22Rv1 (cell line): ENCODE measurements at regions not wholly inside any gene's neighbourhood (a gene's known extent, or its start where the extent isn't known, plus 50 kb on each side); places are given as distances from the start of the nearest gene placed in this dataset.

ENCODE experiments used
- ZFX ChIP-seq: fragments of 450-650 bp; IDR thresholded peaks from 2 replicates; pipeline ENCODE4 v1.6.1; 2017; ENCODE audit warnings: antibody characterized with exemption, borderline replicate concordance
- TF ChIP-seq, protein P1 (sequence below): fragments of 450-650 bp; IDR thresholded peaks from 2 replicates; pipeline ENCODE4 v1.5.1; 2017; ENCODE audit warnings: mild to moderate bottlenecking

GRCh38 chr11:20303391-20303965 lies 60.0 kb upstream of the HTATIP2 start:
- TF ChIP-seq, protein P1, sequence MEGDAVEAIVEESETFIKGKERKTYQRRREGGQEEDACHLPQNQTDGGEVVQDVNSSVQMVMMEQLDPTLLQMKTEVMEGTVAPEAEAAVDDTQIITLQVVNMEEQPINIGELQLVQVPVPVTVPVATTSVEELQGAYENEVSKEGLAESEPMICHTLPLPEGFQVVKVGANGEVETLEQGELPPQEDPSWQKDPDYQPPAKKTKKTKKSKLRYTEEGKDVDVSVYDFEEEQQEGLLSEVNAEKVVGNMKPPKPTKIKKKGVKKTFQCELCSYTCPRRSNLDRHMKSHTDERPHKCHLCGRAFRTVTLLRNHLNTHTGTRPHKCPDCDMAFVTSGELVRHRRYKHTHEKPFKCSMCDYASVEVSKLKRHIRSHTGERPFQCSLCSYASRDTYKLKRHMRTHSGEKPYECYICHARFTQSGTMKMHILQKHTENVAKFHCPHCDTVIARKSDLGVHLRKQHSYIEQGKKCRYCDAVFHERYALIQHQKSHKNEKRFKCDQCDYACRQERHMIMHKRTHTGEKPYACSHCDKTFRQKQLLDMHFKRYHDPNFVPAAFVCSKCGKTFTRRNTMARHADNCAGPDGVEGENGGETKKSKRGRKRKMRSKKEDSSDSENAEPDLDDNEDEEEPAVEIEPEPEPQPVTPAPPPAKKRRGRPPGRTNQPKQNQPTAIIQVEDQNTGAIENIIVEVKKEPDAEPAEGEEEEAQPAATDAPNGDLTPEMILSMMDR = no peak
- no peak for TF ChIP-seq ZFX
